ENCODE measurements at regions not wholly inside any gene's neighbourhood (a gene's known extent, or its start where the extent isn't known, plus 50 kb on each side); places are given as distances from the start of the nearest gene placed in this dataset.
A peak's percentile ranks its signal among the peaks of the same experiment; 100 is the strongest.
"Not testable (repeated sequence)": the region's sequence is repeated elsewhere in the genome, so short reads cannot be mapped to it uniquely, and the experiment has no call there.

GRCh38 chr1:238767321-238767720 is 619.0 kb upstream of the CHRM3 start:
- no peak for DNase-seq (ENCODE audit: low read depth)

- DNase-seq (ENCODE audit: low read depth), result no peak
Observed at GRCh38 chr1:238764779-238765178, 621.6 kb upstream of the CHRM3 start.

- DNase-seq (ENCODE audit: low read depth), result no peak
Observed at GRCh38 chr1:238753252-238753651, 633.1 kb upstream of the CHRM3 start.

GRCh38 chr1:238752327-238752726 is 634.0 kb upstream of the CHRM3 start:
- no peak for DNase-seq (ENCODE audit: low read depth)

- DNase-seq (ENCODE audit: low read depth), result no peak
Observed at GRCh38 chr1:238745069-238745468, 641.3 kb upstream of the CHRM3 start.

GRCh38 chr1:238738892-238739291 is 647.5 kb upstream of the CHRM3 start:
- peak; percentile 20 for DNase-seq (ENCODE audit: low read depth)

GRCh38 chr1:238727670-238728069 is 658.7 kb upstream of the CHRM3 start:
- DNase-seq (ENCODE audit: low read depth), result no peak

- no peak for DNase-seq (ENCODE audit: low read depth)
Observed at GRCh38 chr1:238722812-238723211, 663.6 kb upstream of the CHRM3 start.

- DNase-seq (ENCODE audit: low read depth), result no peak
Observed at GRCh38 chr1:238710697-238711096, 675.7 kb upstream of the CHRM3 start.

GRCh38 chr1:238701024-238701423 is 685.3 kb upstream of the CHRM3 start:
- DNase-seq (ENCODE audit: low read depth), result no peak

- no peak for DNase-seq (ENCODE audit: low read depth)
Observed at GRCh38 chr1:238690415-238690814, 696.0 kb upstream of the CHRM3 start.

- DNase-seq (ENCODE audit: low read depth), result not testable (repeated sequence)
Observed at GRCh38 chr1:238684576-238684975, 701.8 kb upstream of the CHRM3 start.

GRCh38 chr1:238681451-238681850 is 704.9 kb upstream of the CHRM3 start:
- DNase-seq (ENCODE audit: low read depth), result no peak

GRCh38 chr1:238681021-238681420 is 705.3 kb upstream of the CHRM3 start:
- DNase-seq (ENCODE audit: low read depth), result no peak

- DNase-seq (ENCODE audit: low read depth), result no peak
Observed at GRCh38 chr1:238677567-238677966, 708.8 kb upstream of the CHRM3 start.

GRCh38 chr1:238675221-238675620 is 711.1 kb upstream of the CHRM3 start:
- DNase-seq (ENCODE audit: low read depth), result no peak

GRCh38 chr1:238674316-238674715 is 712.1 kb upstream of the CHRM3 start:
- DNase-seq (ENCODE audit: low read depth), result no peak

- DNase-seq (ENCODE audit: low read depth), result no peak
Observed at GRCh38 chr1:238673561-238673960, 712.8 kb upstream of the CHRM3 start.

GRCh38 chr1:238672806-238673205 is 713.6 kb upstream of the CHRM3 start:
- no peak for DNase-seq (ENCODE audit: low read depth)

- DNase-seq (ENCODE audit: low read depth), result no peak
Observed at GRCh38 chr1:238672262-238672661, 714.1 kb upstream of the CHRM3 start.

GRCh38 chr1:238664139-238664538 is 722.2 kb upstream of the CHRM3 start:
- DNase-seq (ENCODE audit: low read depth), result no peak

- no peak for DNase-seq (ENCODE audit: low read depth)
Observed at GRCh38 chr1:238660849-238661248, 725.5 kb upstream of the CHRM3 start.

GRCh38 chr1:238658763-238659162 is 727.6 kb upstream of the CHRM3 start:
- no peak for DNase-seq (ENCODE audit: low read depth)

- DNase-seq (ENCODE audit: low read depth), result no peak
Observed at GRCh38 chr1:238653693-238654321, 732.6 kb upstream of the CHRM3 start.

Data from GM04504 (cell line).